GM10266 (cell line): ENCODE measurements at regions not wholly inside any gene's neighbourhood (a gene's known extent, or its start where the extent isn't known, plus 50 kb on each side); places are given as distances from the start of the nearest gene placed in this dataset.

ENCODE experiments used
- DNase-seq: peaks from one replicate; pipeline ENCODE4 v3.0.0; 2012; ENCODE audit errors: extremely low spot score
- CTCF ChIP-seq: IDR thresholded peaks from 2 replicates; pipeline ENCODE4 v1.5.1; 2012; ENCODE audit warnings: mild to moderate bottlenecking, low read depth; ENCODE audit not compliant: control insufficient read depth, insufficient read depth; ENCODE audit errors: missing control alignments

GRCh38 chr12:127657036-127657435 lies 609.9 kb upstream of the TMEM132C start:
- no peak for DNase-seq
- TF ChIP-seq CTCF, result no peak

GRCh38 chr12:127660961-127661360 lies 606.0 kb upstream of the TMEM132C start:
- DNase-seq, result no peak
- TF ChIP-seq CTCF, result no peak

- no peak for TF ChIP-seq CTCF
- no peak for DNase-seq
Measured at GRCh38 chr12:127663716-127664115, 603.3 kb upstream of the TMEM132C start.

GRCh38 chr12:127664901-127665300 lies 602.1 kb upstream of the TMEM132C start:
- TF ChIP-seq CTCF, result no peak
- no peak for DNase-seq

GRCh38 chr12:127667131-127667685 lies 599.8 kb upstream of the TMEM132C start:
- no peak for DNase-seq
- no peak for TF ChIP-seq CTCF

GRCh38 chr12:127670294-127670693 lies 596.7 kb upstream of the TMEM132C start:
- no peak for TF ChIP-seq CTCF
- DNase-seq, result no peak

GRCh38 chr12:127670796-127671195 lies 596.2 kb upstream of the TMEM132C start:
- TF ChIP-seq CTCF, result no peak
- no peak for DNase-seq

GRCh38 chr12:127675936-127676335 lies 591.0 kb upstream of the TMEM132C start:
- no peak for TF ChIP-seq CTCF
- no peak for DNase-seq
